ENCODE measurements at regions not wholly inside any gene's neighbourhood (a gene's known extent, or its start where the extent isn't known, plus 50 kb on each side); places are given as distances from the start of the nearest gene placed in this dataset.
A peak's percentile ranks its signal among the peaks of the same experiment; 100 is the strongest.

DNA sequence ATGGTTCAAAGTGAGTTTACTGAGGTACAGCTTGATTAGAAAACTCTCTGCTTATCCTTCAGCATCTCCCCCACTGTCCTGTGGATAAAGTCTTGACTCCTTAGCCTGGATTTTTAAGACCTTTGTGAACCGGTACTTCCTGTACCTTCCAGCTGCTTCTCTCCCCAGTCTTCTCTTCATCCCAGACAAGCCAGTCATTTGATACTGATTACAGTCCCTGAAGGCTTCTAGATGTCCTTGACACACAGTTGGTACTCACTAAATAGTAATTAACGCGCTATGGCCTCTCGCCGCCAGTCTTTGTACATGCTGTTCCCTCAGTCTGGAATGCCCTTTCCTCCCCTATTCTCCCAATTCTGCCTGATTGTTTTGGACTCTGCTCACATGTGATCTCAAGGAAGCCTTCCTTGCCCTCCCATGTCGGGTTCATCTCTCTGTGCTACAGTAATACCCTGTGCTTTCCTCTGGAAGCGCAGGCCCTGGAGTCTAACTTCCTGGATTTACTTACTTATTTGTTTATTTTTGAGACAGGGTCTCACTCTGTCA lies 50.6 kb upstream of the PTGR2 start:
- no peak for DNase-seq (ENCODE audit: low read depth in 2 of 2)

DNA sequence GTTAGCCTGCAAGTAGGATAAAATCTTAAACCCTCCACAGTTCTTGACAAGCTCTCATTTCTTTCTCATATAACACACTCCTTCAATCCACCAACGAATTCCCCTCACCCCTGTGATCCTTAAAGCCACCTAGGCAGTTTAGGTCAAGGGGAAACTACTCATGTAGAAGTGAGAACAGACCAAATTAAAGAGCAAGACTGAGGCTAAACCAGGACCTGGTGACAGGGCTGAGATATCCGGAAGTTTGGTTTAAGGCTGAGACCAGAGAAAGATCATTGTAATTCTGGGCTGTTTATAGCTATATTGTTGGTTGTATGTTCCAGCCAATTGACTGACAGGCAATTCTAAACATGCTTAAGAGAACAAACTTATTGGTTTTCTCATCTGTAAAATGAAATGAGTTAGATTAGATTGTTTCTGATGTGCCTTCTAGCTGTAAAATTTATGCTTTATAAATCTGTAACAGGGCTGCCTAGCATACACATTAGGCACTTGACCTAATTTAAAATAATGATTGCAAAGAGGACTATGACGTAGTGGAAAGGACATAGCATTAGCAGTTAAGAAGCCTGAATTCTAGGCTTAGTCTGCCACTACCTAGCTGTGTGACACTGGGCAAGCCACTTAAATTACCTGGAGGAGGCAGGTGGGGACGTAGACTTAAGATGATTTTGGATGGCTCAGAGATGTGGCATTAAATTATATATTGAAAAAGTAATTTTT lies 53.9 kb upstream of the PTGR2 start:
- no peak for DNase-seq (ENCODE audit: low read depth in 2 of 2)

DNA sequence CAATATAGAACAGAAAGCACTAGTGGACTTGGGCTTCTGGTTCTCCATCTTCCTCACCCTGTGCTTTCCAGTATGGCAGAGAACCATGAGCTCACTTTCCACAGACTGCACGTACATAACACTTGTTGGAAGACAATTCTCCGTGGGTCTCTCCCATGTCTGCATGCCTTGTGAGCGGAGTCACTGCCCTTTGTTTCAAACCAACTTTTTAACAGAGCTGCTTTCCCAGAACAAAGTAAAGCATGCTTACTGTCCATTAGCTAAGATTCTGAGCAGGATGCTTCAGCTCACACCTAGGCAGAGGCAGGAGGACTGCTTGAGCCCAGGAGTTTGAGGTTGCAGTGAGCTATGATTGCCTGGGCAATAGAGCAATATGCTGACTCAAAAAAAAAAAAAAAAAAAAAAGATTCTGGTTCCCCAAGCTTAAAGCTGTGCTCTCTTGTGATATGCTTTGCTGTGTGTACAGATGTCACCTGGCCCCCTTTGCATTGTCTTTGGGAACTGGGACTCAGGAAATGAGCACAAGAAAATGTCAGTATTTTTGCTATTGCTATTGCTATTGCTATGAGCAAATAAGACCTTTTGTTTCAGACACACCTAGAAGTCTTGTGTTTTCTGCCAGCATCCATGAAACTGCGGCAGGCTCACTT lies 54.6 kb upstream of the PTGR2 start:
- no peak for DNase-seq (ENCODE audit: low read depth in 2 of 2)

DNA sequence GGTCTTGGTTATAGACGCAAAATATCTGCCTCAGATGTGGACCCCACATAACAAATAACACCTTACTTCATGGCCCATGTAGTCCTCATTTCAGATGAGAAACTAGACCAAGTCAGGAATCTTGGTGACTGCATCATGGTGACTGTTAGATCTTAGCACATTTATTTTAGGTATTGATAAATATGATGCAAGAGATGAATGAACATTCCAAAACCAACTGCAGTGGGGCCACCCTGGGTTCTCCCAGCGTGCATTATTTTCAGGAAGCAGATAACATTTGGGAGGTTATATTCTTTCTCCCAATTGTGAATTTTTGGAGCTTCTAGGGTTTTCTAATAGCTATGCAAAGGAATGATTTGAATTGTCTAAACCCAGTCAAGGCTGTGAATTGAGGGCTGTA lies 55.2 kb upstream of the PTGR2 start:
- DNase-seq (ENCODE audit: low read depth in 2 of 2) = no peak

DNA sequence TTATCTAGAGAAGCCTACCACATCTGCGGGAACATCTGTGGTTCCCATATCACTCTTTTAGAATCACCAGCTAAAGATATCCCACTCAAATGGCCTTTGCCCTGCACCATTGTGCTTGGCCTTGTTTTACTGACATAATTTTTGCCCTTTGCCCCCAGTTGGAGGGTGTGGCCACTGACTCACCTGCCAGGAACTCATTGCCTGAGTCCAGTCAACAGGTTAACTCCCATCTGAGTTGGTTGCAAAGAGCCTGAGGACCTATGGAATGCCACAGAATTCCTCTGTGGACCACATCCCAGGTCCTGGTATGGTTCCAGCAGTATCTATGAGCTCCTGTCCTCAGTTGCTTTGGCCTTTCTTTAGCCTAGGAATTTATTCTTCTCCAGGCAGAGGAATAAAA lies 55.7 kb upstream of the PTGR2 start:
- no peak for DNase-seq (ENCODE audit: low read depth in 2 of 2)

DNA sequence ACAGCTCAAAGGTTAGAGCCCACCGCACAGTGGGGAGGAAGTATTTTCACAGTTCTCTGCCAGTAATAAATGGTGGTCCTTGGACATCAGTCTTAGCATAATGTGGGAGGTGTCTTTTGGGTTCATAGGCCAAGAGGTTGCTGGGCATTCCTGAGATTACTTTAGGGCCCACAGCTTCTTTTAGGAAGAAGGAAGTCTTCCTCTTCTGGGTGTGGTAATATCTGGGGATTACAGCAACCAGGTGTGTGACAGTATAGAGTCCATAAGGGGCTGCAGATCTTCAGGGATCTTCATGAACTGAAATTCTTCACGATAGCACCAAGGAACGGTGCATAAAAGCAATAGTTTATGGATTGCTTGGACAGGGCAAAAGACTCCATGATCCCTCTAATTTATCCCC lies 56.2 kb upstream of the PTGR2 start:
- no peak for DNase-seq (ENCODE audit: low read depth in 2 of 2)

DNA sequence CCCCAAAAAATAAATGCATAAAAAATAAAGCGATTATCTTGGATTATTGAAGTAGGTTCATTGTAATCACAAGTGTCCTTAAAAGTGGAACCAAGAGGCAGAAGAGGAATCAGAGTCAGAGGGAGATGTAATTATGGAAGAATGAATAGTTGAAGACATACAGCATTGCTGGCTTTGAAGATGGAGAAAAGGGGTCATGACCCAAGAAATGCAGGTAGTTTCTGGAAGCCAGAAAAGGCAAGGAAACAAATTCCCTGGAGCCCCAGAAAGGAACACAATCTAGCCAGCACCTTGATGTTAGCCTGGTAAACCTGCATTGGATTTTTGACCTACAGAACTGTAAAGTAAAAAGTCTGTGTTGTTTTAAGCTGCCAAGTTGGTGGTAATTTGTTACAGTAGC lies 57.5 kb upstream of the PTGR2 start:
- DNase-seq (ENCODE audit: low read depth in 2 of 2) = no peak

DNA sequence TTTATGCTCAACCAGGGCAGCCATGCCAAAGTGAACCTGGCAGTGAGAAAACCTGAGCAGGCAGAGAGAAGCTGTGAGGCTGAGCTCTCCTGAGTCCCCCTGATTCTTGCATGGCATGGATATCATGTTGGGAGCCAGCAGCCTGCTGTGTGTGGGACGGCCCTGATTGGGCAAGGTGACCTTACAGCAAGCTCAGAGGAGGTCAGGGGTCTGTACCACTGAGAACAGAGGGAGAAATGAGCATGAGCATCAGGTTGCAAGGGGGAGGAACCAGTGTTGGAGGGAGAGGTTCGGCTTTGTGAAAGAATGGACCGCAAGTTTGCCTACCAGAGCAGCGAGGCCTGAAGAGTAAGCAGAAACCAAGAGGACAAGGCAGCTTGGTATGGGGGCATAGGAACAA lies 59.1 kb upstream of the PTGR2 start:
- DNase-seq (ENCODE audit: low read depth in 2 of 2) = no peak

DNA sequence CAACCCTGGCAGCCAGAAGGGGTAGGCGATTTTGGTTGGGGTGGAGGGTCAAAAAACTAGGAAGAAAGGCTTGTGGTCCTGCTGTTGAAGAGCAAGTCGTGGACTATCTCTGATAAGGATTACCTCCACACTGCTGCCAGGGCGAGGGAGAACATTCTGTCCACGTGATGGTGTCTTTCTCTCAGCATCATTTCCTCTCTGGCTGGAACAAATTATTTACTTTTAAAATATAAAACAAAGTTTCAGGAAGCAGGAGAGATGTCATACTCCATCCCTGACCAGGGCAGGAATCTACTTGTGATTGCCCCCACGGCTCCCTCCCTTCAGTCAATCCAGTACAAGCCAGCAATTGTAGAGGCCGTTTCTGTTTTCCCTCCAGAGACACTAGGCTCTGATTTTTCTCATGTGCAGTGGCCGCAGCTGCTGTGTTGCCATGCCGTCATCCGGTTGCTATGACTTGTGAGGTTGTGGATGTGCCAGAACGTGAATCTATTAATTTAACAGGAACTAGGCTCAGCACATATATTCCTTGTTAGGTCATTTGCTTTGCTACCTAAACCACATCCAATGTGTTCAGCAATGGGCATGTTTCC lies 61.5 kb upstream of the PTGR2 start:
- no peak for DNase-seq (ENCODE audit: low read depth in 2 of 2)

DNA sequence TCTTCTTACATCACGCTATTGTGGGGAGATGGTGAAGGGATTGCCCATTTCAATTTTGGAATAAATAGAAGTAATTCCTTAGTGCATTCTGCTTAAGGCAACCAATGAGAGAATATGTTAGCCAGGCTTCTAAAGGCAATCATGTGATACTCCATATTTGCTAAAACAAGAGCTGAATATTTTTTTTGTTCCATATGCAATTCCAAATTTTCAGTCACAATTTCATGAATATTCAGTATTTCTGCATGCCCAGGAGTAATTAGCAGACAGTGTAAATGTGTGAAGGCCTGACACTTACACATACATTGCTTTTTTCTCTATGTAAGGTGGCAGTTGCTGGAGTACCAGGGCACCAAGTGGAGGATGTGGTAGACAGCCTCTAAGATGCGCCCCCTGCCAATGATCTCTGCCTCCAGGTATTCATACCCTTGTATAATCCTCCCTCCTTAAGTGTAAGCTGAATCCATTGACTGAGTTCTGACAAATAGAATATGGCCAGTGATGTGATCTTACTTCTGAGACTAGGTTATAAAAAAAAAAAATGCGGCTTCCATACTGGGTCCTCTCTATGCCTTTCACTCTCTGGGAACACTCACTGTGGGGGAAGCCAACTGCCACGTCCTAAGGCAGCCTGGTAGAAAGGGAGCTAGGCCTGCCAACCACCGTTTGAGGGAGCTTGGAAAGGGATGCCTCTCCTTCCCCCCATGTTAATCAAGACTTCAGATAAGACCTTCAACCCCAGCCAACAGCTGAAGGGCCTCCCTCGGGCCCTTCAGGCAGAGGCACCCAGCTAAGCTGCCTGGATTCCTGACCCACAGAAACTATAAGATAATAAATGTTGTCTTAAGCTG lies 62.7 kb upstream of the PTGR2 start:
- DNase-seq (ENCODE audit: low read depth in 2 of 2) = no peak

DNA sequence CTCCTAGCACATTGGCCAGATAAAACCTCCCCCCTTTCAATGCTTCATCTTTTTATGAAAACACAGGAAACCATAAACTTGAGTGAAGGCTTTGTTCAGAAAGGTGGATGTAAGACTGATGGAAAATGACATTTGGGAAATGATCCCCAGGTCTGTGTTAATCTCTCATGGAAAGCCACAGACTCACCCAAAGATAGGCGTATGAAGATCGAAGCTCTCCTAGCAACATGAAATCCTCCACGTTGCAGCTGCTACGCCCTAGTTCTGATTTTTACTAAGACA lies 63.4 kb upstream of the PTGR2 start:
- DNase-seq (ENCODE audit: low read depth in 2 of 2) = no peak

DNA sequence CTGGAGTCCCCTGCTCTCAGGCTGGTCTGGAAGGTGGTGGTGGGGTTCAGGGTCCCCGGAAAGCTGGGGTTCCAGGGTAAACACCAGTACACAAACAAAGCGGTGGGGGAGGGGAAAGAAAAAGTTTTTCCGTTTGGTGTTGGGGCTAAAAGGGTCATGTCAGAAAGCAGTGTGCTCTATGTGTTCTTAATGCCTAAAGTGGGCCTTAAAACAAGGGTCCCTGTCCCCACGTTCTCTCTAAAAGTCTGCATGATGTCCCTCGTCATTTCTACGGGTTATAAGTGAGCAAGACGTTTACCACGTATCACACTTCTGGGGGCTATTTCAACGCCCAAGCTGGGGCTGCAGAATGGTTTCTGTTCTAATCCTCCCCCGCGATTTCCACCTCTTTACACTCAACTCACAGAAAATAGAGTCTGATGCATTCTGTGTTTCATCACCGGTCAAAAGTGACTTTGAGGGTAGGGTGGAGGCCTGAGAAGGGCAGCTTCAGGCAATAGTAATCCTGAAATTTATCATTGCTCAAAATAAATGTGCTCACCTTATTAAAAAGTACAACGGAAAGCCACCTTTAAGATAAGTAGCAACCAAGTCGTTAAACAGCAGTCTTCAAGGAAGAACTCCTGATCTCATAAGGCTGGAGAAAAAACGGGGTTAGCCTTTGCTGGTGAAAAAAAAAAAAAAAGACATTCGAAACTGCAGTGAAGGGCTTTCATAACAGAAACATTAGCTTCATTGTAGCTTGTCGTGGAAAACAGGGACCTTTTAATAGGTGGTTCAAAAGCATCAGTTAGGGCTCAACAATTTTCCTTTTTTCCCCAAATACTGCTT lies 63.9 kb upstream of the PTGR2 start:
- peak in 1 of 2 donors; percentile 32 for DNase-seq (ENCODE audit: low read depth in 2 of 2)

DNA sequence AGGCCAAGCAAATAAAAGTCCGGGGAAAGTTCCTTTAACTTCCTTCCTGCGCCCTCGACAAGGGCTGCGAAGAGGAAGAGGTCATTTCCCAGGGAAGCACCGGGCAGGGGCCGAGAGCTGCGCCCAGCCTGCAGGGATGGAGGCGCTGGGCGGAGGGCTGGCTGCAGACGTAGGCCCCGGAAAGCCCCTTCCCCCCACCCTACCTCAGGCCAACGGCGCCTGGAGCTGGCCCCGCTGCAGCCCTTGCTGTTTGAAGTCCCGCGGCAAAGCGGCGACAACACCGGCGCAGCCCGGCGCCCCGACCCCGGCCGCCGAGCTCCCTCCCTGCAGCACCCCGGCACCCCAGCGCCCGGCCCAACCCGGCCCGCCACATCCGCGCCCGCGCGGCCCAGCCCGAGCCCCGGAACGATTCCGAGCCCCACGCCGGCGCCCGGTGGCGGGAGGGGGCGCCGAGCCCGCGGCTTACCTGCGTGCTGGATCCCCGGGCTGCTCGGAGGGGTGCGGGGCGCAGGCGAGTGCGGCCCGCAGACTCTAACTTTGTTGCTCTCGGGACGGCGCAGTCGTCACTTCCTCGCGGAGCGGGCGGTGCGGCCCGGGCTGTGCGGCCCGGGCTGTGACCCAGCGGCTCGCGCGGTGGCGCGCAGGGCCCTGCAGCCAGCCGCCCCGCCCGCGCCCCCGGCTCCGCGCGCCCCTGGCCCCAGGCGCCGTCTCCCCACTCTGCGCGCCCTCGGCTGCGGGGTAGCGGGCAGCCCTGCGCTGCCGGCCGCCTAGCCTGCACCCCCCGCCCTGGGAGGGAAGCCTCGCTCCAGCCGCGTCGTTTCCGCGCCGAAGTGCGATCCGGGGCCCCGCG lies 64.8 kb upstream of the PTGR2 start:
- no peak for DNase-seq (ENCODE audit: low read depth in 2 of 2)

DNA sequence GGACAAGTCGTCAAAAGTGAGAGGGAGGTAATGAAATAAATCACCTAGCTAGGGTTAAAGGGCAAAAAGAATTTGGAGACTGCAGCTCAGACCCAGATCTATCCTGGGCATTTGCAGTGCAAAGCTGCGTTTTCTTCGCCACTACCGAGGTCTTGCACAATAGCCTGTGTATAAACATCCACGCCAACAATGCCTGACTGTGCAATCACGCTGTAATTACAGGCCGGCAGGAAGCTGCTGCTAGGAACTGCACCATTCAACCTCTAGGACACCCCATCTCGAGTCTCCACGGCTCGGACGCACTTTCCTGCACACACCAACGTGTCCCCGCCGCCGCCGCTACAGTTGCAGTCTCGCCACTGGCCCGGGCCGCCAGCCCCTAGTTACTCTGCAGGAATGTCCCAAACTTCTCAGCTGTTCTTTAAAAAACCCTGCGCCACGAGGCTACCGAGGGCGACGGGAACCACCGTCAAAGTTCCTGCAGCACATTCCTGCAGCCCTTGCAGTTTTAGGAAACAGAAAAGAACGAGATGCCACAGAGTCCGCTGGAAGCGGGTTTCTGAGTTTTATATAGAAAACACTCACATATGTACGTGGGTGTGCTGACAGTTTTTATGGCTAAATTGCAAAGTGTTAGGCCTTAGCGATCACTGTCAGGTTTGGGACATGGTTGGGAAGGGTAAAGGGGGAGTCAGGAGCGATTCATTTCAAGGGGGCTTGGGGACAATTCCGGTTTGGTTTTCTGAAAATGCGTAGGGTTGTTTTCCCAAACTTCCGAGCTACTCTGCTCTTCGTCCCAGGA lies 65.6 kb upstream of the PTGR2 start:
- DNase-seq (ENCODE audit: low read depth in 2 of 2) = peak in 1 of 2 donors; percentile 17

DNA sequence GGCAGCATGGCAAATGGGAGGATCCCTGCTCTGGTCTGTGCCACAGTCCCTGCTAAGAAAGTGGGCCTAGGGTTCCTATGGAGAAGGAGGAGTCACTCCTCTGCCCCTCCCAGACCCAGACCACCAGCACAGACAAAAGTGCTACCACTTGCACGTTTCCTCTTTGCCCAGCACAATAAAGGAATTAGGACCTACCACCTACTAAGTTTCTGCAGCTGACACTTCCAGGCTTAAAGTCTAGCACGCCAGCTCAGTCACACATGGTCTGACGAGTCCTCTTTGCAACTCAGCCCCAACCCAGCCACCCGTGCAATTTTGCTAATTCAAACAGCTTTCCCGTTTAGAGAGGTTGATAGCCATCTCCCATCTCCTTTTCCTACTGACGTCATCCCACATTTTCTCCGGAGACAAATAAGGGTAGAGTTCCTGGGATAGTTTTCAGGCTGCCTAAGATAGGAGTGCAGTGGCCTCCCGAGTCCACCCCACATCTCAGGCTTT lies 66.2 kb upstream of the PTGR2 start:
- DNase-seq (ENCODE audit: low read depth in 2 of 2) = no peak

DNA sequence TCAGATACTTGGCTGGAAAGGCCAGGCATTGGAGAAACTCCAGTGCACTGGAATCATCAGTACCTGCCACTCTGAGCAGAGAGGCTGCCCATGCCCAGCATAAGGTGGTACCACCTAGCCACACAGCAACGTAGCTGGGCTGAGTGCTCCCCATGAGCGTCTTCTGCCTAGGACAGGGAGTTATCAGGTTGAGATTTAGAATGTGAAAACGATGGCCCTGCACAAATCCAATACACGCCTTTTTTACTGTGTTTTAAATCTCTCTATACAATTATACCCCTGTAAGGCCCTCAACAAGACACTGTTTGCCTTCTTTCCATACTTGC lies 66.7 kb upstream of the PTGR2 start:
- no peak for DNase-seq (ENCODE audit: low read depth in 2 of 2)

DNA sequence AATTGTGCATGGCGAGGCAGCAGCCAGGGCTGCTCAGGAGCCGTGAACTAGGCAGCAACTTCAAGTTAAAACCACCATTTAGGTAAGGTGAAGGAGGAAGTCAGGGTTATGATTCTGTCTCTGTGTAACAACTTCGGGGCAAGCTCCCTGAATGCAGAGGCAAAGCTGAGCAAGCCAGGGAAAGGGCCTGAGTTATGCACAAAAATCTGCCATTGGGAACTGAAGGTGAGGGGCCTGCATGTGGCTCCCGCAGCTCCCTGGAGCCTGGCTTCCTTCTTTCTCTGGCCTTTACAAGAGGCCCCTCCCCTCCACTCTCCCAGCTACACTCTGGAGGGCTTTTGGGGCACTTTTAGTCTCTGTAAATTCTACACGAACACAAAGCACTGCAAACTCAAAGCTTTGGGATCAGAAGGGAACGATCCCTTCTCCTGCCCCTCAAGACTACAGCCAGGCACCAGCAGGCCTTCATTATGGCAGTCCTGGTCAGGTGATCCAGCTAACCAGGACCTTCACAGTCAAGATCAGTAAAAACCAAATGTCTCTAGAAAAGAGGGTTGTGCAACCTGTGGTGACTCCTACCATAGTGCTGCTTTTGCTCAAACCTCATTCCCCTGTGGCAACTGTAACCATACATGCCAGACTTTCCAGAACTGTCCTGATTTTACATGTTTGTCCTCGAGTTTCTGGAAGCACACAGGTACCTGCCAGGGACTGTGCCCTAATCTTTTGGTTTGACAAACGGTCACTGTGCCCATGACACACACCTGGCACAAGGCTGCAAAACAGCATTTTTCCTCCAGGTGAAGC lies 67.2 kb upstream of the PTGR2 start:
- DNase-seq (ENCODE audit: low read depth in 2 of 2) = no peak

DNA sequence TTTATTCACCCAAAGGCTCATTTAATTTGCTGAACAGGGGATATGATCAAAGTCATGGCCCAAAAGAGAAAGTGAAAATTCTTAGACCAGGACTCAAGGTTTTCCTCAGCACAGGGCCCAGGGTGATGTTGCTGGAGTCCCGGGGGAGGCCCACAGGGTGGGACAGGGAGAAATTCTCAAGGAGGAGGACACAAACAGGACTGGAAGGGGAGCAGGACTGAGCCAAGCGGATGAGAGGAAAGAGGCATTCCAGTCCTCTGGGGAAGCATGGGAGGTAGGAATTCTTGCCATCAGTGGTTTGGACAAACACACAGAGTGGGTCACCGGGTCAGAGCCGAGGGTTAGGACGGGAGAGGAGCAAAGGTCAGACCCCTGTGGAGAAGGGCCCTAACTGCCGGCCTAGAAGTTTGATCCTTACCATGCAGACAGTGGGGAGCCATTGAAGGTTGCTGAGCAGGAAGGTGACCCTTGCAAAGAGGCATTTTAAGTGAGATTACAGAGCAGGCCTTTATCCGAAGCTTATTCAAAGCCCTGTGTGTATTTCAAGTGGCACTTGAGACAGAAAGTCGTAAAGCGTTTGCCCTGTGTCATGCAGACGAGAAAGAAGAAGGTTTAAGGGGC lies 68.4 kb upstream of the PTGR2 start:
- DNase-seq (ENCODE audit: low read depth in 2 of 2) = no peak
